Loucy (cell line): ENCODE measurements at regions not wholly inside any gene's neighbourhood (a gene's known extent, or its start where the extent isn't known, plus 50 kb on each side); places are given as distances from the start of the nearest gene placed in this dataset.

ENCODE experiments used
- CTCF ChIP-seq: fragments of 200-600 bp; sonication (generic); conservative IDR thresholded peaks from 2 replicates; pipeline ENCODE4 v1.5.1; 2014; ENCODE audit warnings: mild to moderate bottlenecking, antibody characterized with exemption, low read length
- EZH2phosphoT487 ChIP-seq: fragments of 200-600 bp; IDR thresholded peaks from 2 replicates; pipeline ENCODE4 v1.6.1; 2018; ENCODE audit warnings: antibody characterized with exemption, mild to moderate bottlenecking, moderate library complexity, borderline replicate concordance

- no peak for TF ChIP-seq CTCF
- TF ChIP-seq EZH2phosphoT487 = no peak
These were observed 131.1 kb upstream of the FBXO33 start for GRCh38 chr14:39563361-39563760.
